ENCODE measurements at regions not wholly inside any gene's neighbourhood (a gene's known extent, or its start where the extent isn't known, plus 50 kb on each side); places are given as distances from the start of the nearest gene placed in this dataset.

- no peak for DNase-seq
These were observed 56.7 kb upstream of the NAA35 start for GRCh38 chr9:85884256-85884655.

- DNase-seq: no peak
These were observed 50.0 kb upstream of the NAA35 start for GRCh38 chr9:85890962-85891361.
